SK-N-SH (cell line): ENCODE measurements at regions not wholly inside any gene's neighbourhood (a gene's known extent, or its start where the extent isn't known, plus 50 kb on each side); places are given as distances from the start of the nearest gene placed in this dataset.

Experiments used
- CTCF ChIA-PET: fragments of 300-600, 350-600 bp; formaldehyde crosslinking; extraction: SDS; loops from one replicate; lab custom pipeline; 2021; lab: Yijun Ruan, JAX
- POLR2A ChIA-PET: fragments of 350-600 bp; sonication (Branson Sonifier 250); formaldehyde crosslinking; extraction: SDS; loops from one replicate; lab custom pipeline; 2020; ENCODE audit warnings: antibody characterized with exemption, inconsistent platforms; lab: Yijun Ruan, JAX
- DNase-seq: peaks from one replicate; pipeline ENCODE4 v3.0.0; 2012
- H2AFZ ChIP-seq: fragments of 200-600 bp; sonication (generic); 2 replicates; pipeline ENCODE4 v1.8.1; 2016; ENCODE audit warnings: antibody characterized with exemption, mild to moderate bottlenecking, low read depth
- H3F3A ChIP-seq: fragments of 200-600 bp; sonication (generic); replicated peaks from 2 replicates; pipeline ENCODE3; 2016; ENCODE audit warnings: antibody characterized with exemption, mild to moderate bottlenecking; ENCODE audit not compliant: insufficient read depth
- H3K27ac ChIP-seq, 2 experiments: fragments of 200-500 bp in 1 of 2; fragments of 200-600 bp in 1 of 2; sonication (Bioruptor generic) in 1 of 2; sonication (generic), shearing (Covaris generic) in 1 of 2; 2 replicates each; pipeline versions ENCODE4 v1.5.1 to v1.6.1; 2014 to 2016; ENCODE audit warnings: low read depth in 2 of 2, inconsistent platforms in 1 of 2, low read length in 1 of 2, mild to moderate bottlenecking in 1 of 2, mixed read lengths in 1 of 2
- H3K27me3 ChIP-seq: fragments of 200-600 bp; sonication (generic), shearing (Covaris generic); 2 replicates; pipeline ENCODE4 v1.6.1; 2016; ENCODE audit warnings: mixed run types; ENCODE audit not compliant: insufficient read depth
- H3K36me3 ChIP-seq, 2 experiments: fragments of 200-500 bp in 1 of 2; fragments of 200-600 bp in 1 of 2; sonication (Bioruptor generic) in 1 of 2; sonication (generic) in 1 of 2; replicated peaks in 1 of 2; 2 replicates each; pipeline versions ENCODE3 to v1.5.1; 2014 to 2016; ENCODE audit warnings: low read length in 1 of 2, mild to moderate bottlenecking in 1 of 2; ENCODE audit not compliant: insufficient read depth in 2 of 2, control insufficient read depth in 1 of 2
- H3K4me1 ChIP-seq, 2 experiments: fragments of 200-500 bp in 1 of 2; fragments of 200-600 bp in 1 of 2; sonication (Bioruptor generic) in 1 of 2; sonication (generic), shearing (Covaris generic) in 1 of 2; 2 replicates each; pipeline versions ENCODE4 v1.5.1 to v1.6.1; 2014 to 2016; ENCODE audit warnings: low read depth in 1 of 2, low read length in 1 of 2, mixed run types in 1 of 2; ENCODE audit not compliant: insufficient read depth in 2 of 2, control insufficient read depth in 1 of 2
- H3K4me2 ChIP-seq: fragments of 200-600 bp; sonication (generic), shearing (Covaris generic); 2 replicates; pipeline ENCODE4 v1.6.1; 2017; ENCODE audit warnings: mixed run types
- H3K4me3 ChIP-seq, 2 experiments: fragments of 200-500 bp in 1 of 2; fragments of 200-600 bp in 1 of 2; sonication (Bioruptor generic) in 1 of 2; sonication (generic), shearing (Covaris generic) in 1 of 2; 2 replicates each; pipeline versions ENCODE4 v1.5.1 to v1.8.1; 2014 to 2016; ENCODE audit warnings: low read depth in 2 of 2, inconsistent platforms in 1 of 2, low read length in 1 of 2, mild to moderate bottlenecking in 1 of 2, mixed read lengths in 1 of 2, moderate library complexity in 1 of 2
- H3K79me2 ChIP-seq: fragments of 200-600 bp; sonication (generic); 2 replicates; pipeline ENCODE4 v1.8.1; 2017; ENCODE audit warnings: mild to moderate bottlenecking; ENCODE audit not compliant: insufficient read depth
- H3K9ac ChIP-seq: fragments of 200-600 bp; sonication (generic); 2 replicates; pipeline ENCODE4 v1.6.1; 2017; ENCODE audit warnings: mixed run types
- H3K9me2 ChIP-seq: fragments of 200-600 bp; sonication (generic); 2 replicates; pipeline ENCODE4 v1.6.1; 2017; ENCODE audit warnings: mixed run types
- H3K9me3 ChIP-seq: fragments of 200-600 bp; sonication (generic); 2 replicates; pipeline ENCODE4 v1.6.1; 2017; ENCODE audit warnings: mixed run types, mild to moderate bottlenecking, moderate library complexity
- H4K20me1 ChIP-seq: fragments of 200-600 bp; sonication (generic); 2 replicates; pipeline ENCODE4 v1.6.1; 2017; ENCODE audit warnings: mild to moderate bottlenecking, mixed run types; ENCODE audit not compliant: insufficient read depth
- CHD2 ChIP-seq: fragments of 150-350 bp; IDR thresholded peaks from 2 replicates; pipeline ENCODE4 v1.6.1; 2018; ENCODE audit warnings: low read length; ENCODE audit not compliant: partially characterized antibody
- ELF1 ChIP-seq: IDR thresholded peaks from 2 replicates; pipeline ENCODE4 v1.4.0; 2012
- FOSL2 ChIP-seq: IDR thresholded peaks from 2 replicates; pipeline ENCODE4 v1.4.0; 2012; ENCODE audit warnings: low read depth, mild to moderate bottlenecking, moderate library complexity, borderline replicate concordance
- FOXJ3 ChIP-seq: sonication (generic); formaldehyde crosslinking; IDR thresholded peaks from 2 replicates; pipeline ENCODE4 v1.5.1; 2020; ENCODE audit warnings: mild to moderate bottlenecking, missing genetic modification reagents
- FOXM1 ChIP-seq: IDR thresholded peaks from 2 replicates; pipeline ENCODE4 v1.4.0; 2012; ENCODE audit warnings: low read depth, mild to moderate bottlenecking
- MXI1 ChIP-seq: IDR thresholded peaks from 2 replicates; pipeline ENCODE4 v1.6.1; 2012; ENCODE audit warnings: mild to moderate bottlenecking, low read depth, low read length, improper control_type of control experiment
- NRF1 ChIP-seq: IDR thresholded peaks from 2 replicates; pipeline ENCODE4 v1.6.1; 2012; ENCODE audit warnings: low read depth, mild to moderate bottlenecking, low read length
- RAD21 ChIP-seq: IDR thresholded peaks from 2 replicates; pipeline ENCODE4 v1.6.1; 2012; ENCODE audit warnings: mild to moderate bottlenecking, low read length
- RXRA ChIP-seq: IDR thresholded peaks from 2 replicates; pipeline ENCODE4 v1.4.0; 2012; ENCODE audit warnings: low read depth, mild to moderate bottlenecking, borderline replicate concordance
- SIN3A ChIP-seq: IDR thresholded peaks from 2 replicates; pipeline ENCODE4 v1.6.1; 2012; ENCODE audit warnings: low read depth, mild to moderate bottlenecking, low read length, moderate library complexity, borderline replicate concordance
- TAF1 ChIP-seq: IDR thresholded peaks from 2 replicates; pipeline ENCODE4 v1.6.1; 2012; ENCODE audit warnings: low read depth, mild to moderate bottlenecking, low read length, moderate library complexity, borderline replicate concordance
- YY1 ChIP-seq: IDR thresholded peaks from 2 replicates; pipeline ENCODE4 v1.4.0; 2012; ENCODE audit warnings: low read depth, mild to moderate bottlenecking
- WGBS: methylation state at CpG from one replicate; pipeline ENCODE4 v1.1.6; 2017; ENCODE audit warnings: low lambda C conversion rate; 5-methylcytosine and 5-hydroxymethylcytosine counted together
- TF ChIP-seq, protein P1 (sequence below): IDR thresholded peaks from 2 replicates; pipeline ENCODE4 v1.6.1; 2012; ENCODE audit warnings: mild to moderate bottlenecking, low read depth, low read length, moderate library complexity
- TF ChIP-seq, protein P2 (sequence below): fragments of 150-350 bp; IDR thresholded peaks from 2 replicates; pipeline ENCODE4 v1.6.1; 2017; ENCODE audit warnings: antibody characterized with exemption, low read length, low read depth, borderline replicate concordance
- TF ChIP-seq, protein P3 (sequence below): fragments of 150-350 bp; IDR thresholded peaks from 2 replicates; pipeline ENCODE4 v1.6.1; 2016; ENCODE audit warnings: mild to moderate bottlenecking, low read depth, low read length
- TF ChIP-seq, protein P4 (sequence below): fragments of 200-600 bp; sonication (generic); IDR thresholded peaks from 2 replicates; pipeline ENCODE4 v1.6.1; 2017; ENCODE audit warnings: antibody characterized with exemption, mild to moderate bottlenecking, moderate library complexity
- TF ChIP-seq, protein P5 (sequence below): IDR thresholded peaks from 2 replicates; pipeline ENCODE4 v1.4.0; 2012; ENCODE audit warnings: low read depth, borderline replicate concordance
- TF ChIP-seq, protein P6 (sequence below): IDR thresholded peaks from 2 replicates; pipeline ENCODE4 v1.4.0; 2012; ENCODE audit warnings: low read depth
- TF ChIP-seq, protein P7 (sequence below): IDR thresholded peaks from 2 replicates; pipeline ENCODE4 v1.4.0; 2012; ENCODE audit warnings: low read depth, borderline replicate concordance

DNA sequence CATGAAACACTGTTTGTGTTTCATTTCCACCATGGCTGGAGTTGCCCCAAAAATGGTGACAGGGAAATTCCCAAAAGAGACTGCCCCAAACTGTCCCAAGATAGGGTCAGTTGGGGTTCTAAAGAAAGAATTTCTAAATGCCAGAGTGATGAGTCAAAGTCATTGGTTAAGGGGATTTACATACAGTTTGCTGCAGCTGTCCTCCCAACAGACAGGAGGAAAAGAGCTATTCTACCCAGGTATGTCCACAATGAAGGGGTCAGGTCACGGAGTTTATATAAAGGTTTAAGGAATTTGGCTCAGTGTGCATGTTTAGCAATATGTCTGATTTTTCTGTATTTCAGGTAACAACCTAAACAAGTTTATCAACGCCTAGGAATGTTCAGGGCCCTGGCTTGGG lies 344.1 kb downstream of the TDRD15 start:
- peaks cover 4% of the 10 kb centered on the region; the same call in 1 of the 2 replicates for H3K9me3 ChIP-seq
- no peak for DNase-seq
- H3K36me3 ChIP-seq: no peaks in the 10 kb centered on the region
- no peaks in the 10 kb centered on the region for H3K9me2 ChIP-seq
- no peaks in the 10 kb centered on the region for H3F3A ChIP-seq
- H3K27ac ChIP-seq: no peak overlapping the region
- H3K79me2 ChIP-seq: no peaks in the 10 kb centered on the region
- ChIA-PET CTCF (interaction anchor here (1.2 kb wide), 1 partner anchor 78 kb away, joined by 4 read pairs; no protein-coding TSS in a partner anchor), POLR2A (no interaction called here)
- WGBS: 12% methylated on average over 2 of the region's 2 CpGs
- no peak overlapping the region for H3K9ac ChIP-seq
- no peaks in the 10 kb centered on the region for H3K4me1 ChIP-seq
- no peaks in the 10 kb centered on the region for H3K27me3 ChIP-seq
- H4K20me1 ChIP-seq: no peaks in the 10 kb centered on the region
- no peak overlapping the region for H2AFZ ChIP-seq
- H3K4me3 ChIP-seq: no peak overlapping the region
- no peak overlapping the region for H3K4me2 ChIP-seq
- TF ChIP-seq, protein P1, sequence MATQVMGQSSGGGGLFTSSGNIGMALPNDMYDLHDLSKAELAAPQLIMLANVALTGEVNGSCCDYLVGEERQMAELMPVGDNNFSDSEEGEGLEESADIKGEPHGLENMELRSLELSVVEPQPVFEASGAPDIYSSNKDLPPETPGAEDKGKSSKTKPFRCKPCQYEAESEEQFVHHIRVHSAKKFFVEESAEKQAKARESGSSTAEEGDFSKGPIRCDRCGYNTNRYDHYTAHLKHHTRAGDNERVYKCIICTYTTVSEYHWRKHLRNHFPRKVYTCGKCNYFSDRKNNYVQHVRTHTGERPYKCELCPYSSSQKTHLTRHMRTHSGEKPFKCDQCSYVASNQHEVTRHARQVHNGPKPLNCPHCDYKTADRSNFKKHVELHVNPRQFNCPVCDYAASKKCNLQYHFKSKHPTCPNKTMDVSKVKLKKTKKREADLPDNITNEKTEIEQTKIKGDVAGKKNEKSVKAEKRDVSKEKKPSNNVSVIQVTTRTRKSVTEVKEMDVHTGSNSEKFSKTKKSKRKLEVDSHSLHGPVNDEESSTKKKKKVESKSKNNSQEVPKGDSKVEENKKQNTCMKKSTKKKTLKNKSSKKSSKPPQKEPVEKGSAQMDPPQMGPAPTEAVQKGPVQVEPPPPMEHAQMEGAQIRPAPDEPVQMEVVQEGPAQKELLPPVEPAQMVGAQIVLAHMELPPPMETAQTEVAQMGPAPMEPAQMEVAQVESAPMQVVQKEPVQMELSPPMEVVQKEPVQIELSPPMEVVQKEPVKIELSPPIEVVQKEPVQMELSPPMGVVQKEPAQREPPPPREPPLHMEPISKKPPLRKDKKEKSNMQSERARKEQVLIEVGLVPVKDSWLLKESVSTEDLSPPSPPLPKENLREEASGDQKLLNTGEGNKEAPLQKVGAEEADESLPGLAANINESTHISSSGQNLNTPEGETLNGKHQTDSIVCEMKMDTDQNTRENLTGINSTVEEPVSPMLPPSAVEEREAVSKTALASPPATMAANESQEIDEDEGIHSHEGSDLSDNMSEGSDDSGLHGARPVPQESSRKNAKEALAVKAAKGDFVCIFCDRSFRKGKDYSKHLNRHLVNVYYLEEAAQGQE: no peak
- TF ChIP-seq FOXM1 (no peak), RAD21 (no peak), MXI1 (no peak), NRF1 (no peak), YY1 (no peak), FOSL2 (no peak), FOXJ3 (CRISPR knock-in tag) (no peak), RXRA (no peak), ELF1 (no peak), CHD2 (no peak), TAF1 (no peak), SIN3A (no peak)
- TF ChIP-seq, protein P2, sequence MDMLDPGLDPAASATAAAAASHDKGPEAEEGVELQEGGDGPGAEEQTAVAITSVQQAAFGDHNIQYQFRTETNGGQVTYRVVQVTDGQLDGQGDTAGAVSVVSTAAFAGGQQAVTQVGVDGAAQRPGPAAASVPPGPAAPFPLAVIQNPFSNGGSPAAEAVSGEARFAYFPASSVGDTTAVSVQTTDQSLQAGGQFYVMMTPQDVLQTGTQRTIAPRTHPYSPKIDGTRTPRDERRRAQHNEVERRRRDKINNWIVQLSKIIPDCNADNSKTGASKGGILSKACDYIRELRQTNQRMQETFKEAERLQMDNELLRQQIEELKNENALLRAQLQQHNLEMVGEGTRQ: no peak
- TF ChIP-seq, protein P3, sequence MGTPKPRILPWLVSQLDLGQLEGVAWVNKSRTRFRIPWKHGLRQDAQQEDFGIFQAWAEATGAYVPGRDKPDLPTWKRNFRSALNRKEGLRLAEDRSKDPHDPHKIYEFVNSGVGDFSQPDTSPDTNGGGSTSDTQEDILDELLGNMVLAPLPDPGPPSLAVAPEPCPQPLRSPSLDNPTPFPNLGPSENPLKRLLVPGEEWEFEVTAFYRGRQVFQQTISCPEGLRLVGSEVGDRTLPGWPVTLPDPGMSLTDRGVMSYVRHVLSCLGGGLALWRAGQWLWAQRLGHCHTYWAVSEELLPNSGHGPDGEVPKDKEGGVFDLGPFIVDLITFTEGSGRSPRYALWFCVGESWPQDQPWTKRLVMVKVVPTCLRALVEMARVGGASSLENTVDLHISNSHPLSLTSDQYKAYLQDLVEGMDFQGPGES: no peak
- TF ChIP-seq, protein P4, sequence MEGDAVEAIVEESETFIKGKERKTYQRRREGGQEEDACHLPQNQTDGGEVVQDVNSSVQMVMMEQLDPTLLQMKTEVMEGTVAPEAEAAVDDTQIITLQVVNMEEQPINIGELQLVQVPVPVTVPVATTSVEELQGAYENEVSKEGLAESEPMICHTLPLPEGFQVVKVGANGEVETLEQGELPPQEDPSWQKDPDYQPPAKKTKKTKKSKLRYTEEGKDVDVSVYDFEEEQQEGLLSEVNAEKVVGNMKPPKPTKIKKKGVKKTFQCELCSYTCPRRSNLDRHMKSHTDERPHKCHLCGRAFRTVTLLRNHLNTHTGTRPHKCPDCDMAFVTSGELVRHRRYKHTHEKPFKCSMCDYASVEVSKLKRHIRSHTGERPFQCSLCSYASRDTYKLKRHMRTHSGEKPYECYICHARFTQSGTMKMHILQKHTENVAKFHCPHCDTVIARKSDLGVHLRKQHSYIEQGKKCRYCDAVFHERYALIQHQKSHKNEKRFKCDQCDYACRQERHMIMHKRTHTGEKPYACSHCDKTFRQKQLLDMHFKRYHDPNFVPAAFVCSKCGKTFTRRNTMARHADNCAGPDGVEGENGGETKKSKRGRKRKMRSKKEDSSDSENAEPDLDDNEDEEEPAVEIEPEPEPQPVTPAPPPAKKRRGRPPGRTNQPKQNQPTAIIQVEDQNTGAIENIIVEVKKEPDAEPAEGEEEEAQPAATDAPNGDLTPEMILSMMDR: no peak
- TF ChIP-seq, protein P5, sequence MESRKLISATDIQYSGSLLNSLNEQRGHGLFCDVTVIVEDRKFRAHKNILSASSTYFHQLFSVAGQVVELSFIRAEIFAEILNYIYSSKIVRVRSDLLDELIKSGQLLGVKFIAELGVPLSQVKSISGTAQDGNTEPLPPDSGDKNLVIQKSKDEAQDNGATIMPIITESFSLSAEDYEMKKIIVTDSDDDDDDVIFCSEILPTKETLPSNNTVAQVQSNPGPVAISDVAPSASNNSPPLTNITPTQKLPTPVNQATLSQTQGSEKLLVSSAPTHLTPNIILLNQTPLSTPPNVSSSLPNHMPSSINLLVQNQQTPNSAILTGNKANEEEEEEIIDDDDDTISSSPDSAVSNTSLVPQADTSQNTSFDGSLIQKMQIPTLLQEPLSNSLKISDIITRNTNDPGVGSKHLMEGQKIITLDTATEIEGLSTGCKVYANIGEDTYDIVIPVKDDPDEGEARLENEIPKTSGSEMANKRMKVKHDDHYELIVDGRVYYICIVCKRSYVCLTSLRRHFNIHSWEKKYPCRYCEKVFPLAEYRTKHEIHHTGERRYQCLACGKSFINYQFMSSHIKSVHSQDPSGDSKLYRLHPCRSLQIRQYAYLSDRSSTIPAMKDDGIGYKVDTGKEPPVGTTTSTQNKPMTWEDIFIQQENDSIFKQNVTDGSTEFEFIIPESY: no peak
- TF ChIP-seq, protein P6, sequence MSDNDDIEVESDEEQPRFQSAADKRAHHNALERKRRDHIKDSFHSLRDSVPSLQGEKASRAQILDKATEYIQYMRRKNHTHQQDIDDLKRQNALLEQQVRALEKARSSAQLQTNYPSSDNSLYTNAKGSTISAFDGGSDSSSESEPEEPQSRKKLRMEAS: no peak
- TF ChIP-seq, protein P7, sequence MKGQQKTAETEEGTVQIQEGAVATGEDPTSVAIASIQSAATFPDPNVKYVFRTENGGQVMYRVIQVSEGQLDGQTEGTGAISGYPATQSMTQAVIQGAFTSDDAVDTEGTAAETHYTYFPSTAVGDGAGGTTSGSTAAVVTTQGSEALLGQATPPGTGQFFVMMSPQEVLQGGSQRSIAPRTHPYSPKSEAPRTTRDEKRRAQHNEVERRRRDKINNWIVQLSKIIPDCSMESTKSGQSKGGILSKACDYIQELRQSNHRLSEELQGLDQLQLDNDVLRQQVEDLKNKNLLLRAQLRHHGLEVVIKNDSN: no peak
